SKM-1 (cell line): ENCODE measurements at regions not wholly inside any gene's neighbourhood (a gene's known extent, or its start where the extent isn't known, plus 50 kb on each side); places are given as distances from the start of the nearest gene placed in this dataset.

Experiments
- DNase-seq: peaks from one replicate; lab custom pipeline; 2025; ENCODE audit not compliant: unreplicated experiment; lab: John Stamatoyannopoulos, UW

DNA sequence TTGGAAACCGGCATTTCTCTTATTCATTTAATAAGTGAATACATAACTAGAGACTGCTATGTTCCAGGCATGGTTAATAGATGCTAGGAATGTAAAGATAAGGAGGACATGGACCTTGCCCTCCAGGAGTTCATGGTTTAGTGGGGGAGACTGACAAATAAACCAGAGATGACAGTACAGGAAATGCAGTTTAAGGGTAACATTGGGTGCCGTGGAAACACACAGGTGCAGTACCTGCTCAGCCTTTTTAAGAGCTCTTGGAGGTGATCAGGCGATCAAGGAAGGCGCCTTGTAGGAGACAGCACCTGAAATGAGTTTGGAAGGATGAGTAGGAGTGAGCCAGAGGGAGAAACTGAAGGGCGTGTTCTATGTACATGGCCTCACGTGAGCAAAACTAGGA, 145.8 kb downstream of the AASDH start:
- DNase-seq = no peak

GRCh38 chr4:56240554-56241174, 146.6 kb downstream of the AASDH start:
- no peak for DNase-seq

GRCh38 chr4:56238251-56238650, 149.0 kb downstream of the AASDH start:
- no peak for DNase-seq

GRCh38 chr4:56235725-56236124, 151.6 kb downstream of the AASDH start:
- DNase-seq = no peak

GRCh38 chr4:56235011-56235410, 152.3 kb downstream of the AASDH start:
- no peak for DNase-seq

DNA sequence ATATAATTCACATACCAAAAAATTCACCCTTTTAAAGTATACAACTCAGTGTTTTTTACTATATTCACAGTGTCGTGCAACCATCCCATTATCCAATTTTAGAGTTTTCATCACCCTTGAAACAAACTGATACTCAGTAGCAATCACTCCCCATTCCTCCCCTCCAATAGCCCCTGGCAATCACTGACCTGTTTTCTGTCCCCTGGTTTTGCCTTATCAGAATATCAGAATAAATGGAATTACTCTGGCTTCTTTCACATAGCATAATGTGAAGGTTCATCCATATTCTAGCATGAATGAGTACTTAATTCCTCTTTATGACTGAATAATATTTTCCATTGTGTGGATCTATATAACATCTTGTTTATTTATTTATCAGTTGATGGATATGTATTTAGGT, 153.2 kb downstream of the AASDH start:
- no peak for DNase-seq

DNA sequence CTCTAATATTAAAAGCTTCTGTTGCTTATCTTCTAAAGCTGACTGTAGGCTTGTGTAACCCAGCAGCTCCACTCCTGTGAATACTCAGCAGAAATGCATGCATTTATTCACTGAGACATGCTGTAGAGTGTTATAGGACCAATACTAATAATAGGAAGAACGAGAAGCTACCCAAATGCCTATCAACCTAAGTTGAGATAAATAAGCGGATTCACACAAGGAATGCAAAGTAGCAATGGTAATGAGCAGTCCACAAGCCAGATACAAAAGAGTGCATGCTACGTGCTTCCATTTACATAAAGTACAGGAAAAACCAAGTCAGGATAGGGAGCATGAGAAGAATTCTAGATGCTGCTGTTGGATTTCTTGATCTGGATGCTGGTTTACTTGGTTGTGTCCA, 155.9 kb downstream of the AASDH start:
- no peak for DNase-seq

- DNase-seq = peak; percentile 14
Observed at GRCh38 chr4:56229947-56230346, 157.3 kb downstream of the AASDH start.

- no peak for DNase-seq
Observed at GRCh38 chr4:56227301-56227835, 159.9 kb downstream of the AASDH start.

DNA sequence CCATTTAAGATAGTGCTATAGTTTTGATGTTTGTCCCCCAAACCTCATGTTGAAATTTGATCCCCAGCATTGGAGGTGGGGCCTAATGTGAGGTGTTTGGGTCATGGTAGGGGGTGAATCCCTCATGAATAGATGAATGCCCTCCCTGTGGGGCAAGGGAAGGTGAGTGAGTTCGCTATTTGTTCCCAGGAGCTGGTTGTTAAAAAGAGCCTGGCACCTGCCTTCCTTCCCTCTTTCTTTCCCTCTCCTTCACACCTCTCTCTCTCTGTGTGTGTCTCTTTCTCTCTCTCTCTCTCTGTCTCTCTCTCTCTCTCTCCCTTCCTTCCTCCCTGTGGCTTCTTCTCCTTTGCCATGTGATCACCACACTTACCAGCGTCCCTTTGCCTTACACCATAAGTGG, 160.7 kb downstream of the AASDH start:
- no peak for DNase-seq

GRCh38 chr4:56224641-56225040, 162.7 kb downstream of the AASDH start:
- no peak for DNase-seq

DNA sequence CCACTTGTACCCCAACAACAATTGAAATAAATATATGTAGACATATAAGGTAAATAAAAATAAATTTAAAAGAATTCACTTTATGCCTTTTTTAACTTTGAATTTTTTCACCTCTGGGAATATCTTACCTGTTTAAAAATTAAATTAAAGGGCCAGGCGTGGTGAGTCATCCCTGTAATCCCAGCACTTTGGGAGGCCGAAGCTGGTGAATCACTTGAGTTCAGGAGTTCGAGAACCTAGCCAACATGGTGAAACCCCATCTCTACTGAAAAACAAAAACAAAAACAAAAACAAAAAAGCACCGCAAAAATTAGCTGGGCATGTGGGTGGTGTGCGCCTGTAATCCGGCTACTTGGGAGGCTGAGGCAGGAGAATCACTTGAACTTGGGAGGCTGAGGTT, 164.8 kb downstream of the AASDH start:
- DNase-seq = no peak

GRCh38 chr4:56220261-56220660, 167.0 kb downstream of the AASDH start:
- no peak for DNase-seq

DNA sequence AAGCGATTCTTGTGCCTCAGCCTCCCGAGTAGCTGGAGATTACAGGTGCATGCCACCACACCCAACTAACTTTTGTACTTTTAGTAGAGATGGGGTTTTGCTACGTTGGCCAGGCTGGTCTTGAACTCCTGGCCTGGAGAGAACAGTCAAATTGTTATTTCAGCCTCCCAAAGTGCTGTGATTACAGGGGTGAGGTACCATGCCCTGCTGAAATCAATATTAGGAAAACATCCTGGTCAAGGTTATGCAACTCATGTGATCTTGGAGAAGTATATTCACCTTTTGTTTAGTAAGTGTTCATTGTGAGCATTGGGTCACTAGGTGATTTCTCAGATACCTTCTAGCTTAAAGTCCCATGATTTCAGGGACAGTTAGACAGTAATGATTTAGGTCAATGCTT, 167.8 kb downstream of the AASDH start:
- DNase-seq = no peak

DNA sequence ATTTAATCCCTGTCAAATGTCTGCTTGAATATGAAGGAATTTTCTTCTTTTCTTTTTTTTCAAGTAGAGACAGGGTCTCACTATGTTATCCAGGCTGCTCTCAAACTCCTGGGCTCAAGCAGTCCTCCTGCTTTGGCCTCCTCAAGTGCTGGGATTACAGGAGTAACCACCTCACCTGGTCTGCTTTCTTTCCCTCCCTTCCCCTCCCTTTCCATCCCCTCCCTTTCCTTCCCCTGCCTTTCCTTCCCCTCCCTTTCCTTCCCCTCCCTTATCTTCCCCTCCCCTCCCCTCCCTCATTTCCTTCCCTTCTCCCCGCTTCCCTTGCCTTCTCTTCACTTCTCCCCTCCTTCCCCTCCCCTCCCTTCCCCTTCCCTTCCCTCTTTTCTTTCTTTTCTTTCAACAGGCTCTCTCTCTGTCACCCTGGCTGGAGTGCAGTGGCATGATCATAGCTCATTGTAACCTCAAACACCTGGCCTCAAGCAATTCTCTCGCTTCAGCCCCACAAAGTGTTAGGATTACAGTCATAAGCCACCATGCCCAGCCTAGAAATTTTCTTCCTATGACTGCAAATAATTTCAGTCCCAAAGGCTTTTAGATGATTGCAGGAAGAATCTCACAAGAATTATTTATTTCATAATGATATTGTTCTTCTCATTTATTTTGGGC, 168.9 kb downstream of the AASDH start:
- DNase-seq = no peak

GRCh38 chr4:56217343-56217890, 169.9 kb downstream of the AASDH start:
- DNase-seq = no peak

DNA sequence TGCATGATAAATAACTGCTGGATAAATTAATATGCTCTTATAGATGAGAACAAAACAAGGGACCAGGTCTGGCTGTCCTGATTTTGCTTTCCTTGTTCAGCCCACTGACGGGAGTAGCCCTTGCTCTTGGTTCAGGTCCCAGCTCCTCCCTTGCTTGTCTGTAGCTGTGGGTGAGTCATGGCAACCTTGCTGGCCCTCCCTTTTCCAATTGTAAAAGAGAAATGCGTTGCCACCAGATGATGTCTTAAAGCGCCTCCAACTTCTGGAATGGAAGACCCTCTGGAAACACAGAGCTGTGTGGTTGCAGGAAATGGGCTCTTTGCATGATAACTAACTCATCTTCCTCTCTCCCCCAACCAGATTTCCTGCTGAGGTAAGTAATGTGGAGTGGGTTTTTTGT, 171.4 kb downstream of the AASDH start:
- DNase-seq = no peak

- no peak for DNase-seq
Observed at GRCh38 chr4:56215141-56215783, 172.0 kb downstream of the AASDH start.

- DNase-seq = no peak
Observed at GRCh38 chr4:56213543-56213942, 173.7 kb downstream of the AASDH start.

DNA sequence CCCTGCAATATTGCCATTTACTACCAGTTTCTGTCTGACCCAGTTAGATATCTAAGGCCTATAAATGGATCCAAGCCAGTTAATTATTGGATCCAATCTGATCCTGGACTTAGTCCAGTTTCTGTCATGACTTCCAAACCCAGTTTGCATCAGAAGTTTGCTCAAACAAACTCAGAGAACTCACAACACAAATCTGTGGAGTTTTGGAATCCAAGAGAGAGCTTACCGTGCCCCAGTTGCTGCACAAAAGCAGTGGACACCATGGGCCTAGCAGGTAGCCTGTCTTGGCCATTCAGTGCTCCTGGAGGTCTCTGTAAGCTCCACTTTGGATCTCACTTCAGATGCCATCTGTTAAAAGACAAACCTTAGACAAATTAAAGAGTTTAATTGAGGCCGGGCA, 174.5 kb downstream of the AASDH start:
- no peak for DNase-seq

- DNase-seq = no peak
Observed at GRCh38 chr4:56211202-56211601, 176.1 kb downstream of the AASDH start.

DNA sequence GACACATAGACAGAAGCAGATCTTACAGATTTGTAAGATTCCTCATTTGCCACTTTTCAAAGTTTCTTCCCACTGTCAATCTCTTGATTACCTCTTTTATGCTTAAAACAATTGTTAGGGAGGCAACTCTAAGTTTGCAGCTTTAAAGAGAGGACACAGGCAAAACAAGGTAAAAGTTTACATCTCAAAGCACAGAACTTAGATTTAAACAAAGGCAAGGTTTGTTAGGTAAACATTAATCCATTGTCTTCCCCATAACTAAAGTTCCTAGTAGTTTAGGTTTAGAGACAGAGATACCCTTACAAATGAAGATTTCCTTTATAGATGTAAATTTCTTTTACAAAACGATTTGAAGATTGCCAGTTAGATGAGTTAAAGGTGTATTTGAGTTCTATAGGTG, 176.9 kb downstream of the AASDH start:
- DNase-seq = no peak
